Fibroblast of skin of left quadriceps (primary cell): ENCODE measurements at regions not wholly inside any gene's neighbourhood (a gene's known extent, or its start where the extent isn't known, plus 50 kb on each side); places are given as distances from the start of the nearest gene placed in this dataset.

Source experiments
- DNase-seq, 2 experiments: peaks; one replicate each; pipeline ENCODE4 v3.0.0-alpha.2; 2013; ENCODE audit warnings: low read depth in 2 of 2

GRCh38 chr10:10930979-10931743 is 86.5 kb upstream of the CELF2 start:
- DNase-seq = no peak

DNA sequence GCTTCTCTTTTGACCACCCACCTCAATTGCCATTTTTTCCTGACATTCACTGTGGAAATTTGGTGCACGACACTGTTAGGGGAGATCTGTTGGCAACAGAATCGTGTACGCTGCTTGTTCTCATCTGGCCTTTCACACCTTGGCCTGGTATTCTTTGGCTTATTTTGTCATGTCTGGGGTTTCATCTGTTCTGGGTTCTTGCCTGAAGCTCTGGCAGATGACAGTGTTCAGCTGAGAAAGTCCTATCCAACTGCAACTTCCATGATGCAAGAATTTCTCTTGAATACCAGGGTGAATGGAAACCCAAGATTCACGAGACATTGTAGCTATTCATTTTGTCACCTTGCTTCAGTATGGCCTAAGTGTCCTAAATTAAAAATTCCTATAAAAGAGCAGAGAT is 82.6 kb upstream of the CELF2 start:
- no peak for DNase-seq

DNA sequence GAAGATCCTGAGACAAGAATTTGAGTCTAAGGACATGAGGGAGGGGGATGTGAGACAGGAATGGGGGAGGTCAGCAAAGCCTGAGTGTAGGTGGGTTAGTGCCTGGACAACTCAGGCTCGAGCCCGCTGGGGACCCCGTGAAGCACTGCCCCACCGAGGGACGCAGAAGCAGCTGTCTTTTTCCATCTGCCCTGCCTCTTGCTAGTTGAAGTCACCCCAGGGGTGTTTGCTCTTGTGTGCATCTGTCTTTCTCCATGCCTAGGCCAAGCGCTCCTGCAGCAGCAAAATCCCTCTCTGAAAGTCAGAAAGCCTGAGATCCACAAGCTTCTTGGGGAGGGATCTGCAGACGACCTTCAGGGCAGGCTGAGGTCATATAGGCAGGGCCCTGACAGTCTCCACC is 79.0 kb upstream of the CELF2 start:
- DNase-seq = no peak

GRCh38 chr10:10941127-10941730 is 76.4 kb upstream of the CELF2 start:
- no peak for DNase-seq

GRCh38 chr10:10942441-10942840 is 75.2 kb upstream of the CELF2 start:
- DNase-seq = no peak

GRCh38 chr10:10946081-10946480 is 71.6 kb upstream of the CELF2 start:
- DNase-seq = no peak

GRCh38 chr10:10946801-10947200 is 70.9 kb upstream of the CELF2 start:
- no peak for DNase-seq

DNA sequence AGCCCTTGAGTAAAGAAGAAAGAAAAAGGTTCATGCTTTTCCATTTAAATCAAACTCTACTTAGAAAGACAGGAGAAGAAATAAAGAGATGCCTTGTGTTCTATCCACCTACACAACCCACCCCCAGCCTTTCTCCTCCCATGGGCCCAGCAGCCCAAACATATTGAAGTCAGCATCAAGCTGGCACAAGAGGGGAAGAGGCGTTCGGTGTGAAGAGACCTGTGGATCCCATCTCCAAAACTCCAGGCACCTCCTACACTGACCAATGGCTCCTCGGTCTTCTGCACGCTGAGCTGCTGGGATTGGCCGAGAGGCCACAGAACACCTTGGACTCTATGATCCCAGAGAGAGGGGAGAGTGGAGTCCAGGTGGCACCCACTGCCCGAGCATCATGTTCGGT is 66.0 kb upstream of the CELF2 start:
- DNase-seq = no peak

GRCh38 chr10:10952800-10953199 is 64.9 kb upstream of the CELF2 start:
- no peak for DNase-seq

GRCh38 chr10:10956681-10957542 is 60.8 kb upstream of the CELF2 start:
- DNase-seq = no peak

DNA sequence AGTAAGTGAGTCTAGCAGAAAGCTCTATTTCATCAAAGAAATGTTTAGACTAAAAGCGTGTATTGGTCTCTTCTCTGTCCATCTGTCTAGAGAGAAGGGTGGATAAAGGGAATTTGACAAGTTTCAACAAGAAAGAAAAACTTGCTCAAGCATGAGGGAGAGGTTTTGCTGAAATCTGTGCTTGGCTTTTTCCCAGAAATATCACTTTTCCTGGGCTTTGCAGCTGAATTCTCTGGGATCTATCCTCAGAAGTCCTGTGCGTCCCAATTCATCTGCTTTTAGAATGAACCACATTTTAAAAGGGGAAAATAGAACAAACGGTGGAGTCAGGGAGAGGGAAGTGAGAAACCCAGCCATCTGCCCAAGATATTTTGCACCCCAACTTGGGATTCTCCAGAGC is 59.6 kb upstream of the CELF2 start:
- no peak for DNase-seq

DNA sequence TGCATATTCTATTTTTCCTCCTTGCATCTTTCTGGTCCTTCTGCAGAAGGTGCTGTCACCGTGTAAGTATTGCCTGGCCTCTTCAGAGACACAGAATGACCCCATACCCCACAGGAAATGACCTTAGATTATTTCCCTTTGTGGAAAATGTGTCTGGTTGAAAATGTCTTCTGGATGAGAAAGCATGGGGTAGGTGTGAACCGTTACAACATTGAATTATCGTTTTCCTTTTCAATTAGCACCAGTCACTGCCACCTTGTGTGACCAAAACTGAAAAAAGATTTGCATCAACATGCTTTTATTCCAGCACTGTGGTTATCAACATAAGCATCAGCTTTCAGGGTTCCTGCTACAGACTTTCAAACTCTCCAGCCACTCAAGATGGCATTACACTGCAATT is 58.0 kb upstream of the CELF2 start:
- no peak for DNase-seq

GRCh38 chr10:10960534-10960933 is 57.1 kb upstream of the CELF2 start:
- no peak for DNase-seq

- DNase-seq = no peak
These were observed 56.6 kb upstream of the CELF2 start for GRCh38 chr10:10961072-10961471.

- DNase-seq = no peak
These were observed 50.6 kb upstream of the CELF2 start for GRCh38 chr10:10967029-10967428.

- no peak for DNase-seq
These were observed 50.0 kb upstream of the CELF2 start for GRCh38 chr10:10967581-10968256.
